ENCODE measurements at regions not wholly inside any gene's neighbourhood (a gene's known extent, or its start where the extent isn't known, plus 50 kb on each side); places are given as distances from the start of the nearest gene placed in this dataset.

GRCh38 chr12:62146318-62146717, 113.9 kb upstream of the USP15 start:
- TF ChIP-seq CTCF (IDR thresholded peaks at IDR 0.05; ENCODE audit: control insufficient read depth, extremely low read depth, insufficient read depth), result no peak
- DNase-seq (ENCODE audit: low read depth), result no peak
- no peak overlapping the region for H3K4me3 ChIP-seq (ENCODE audit: low read depth, low read length)

- no peak for DNase-seq (ENCODE audit: low read depth)
- no peak for TF ChIP-seq CTCF (IDR thresholded peaks at IDR 0.05; ENCODE audit: control insufficient read depth, extremely low read depth, insufficient read depth)
- no peak overlapping the region for H3K4me3 ChIP-seq (ENCODE audit: low read depth, low read length)
Measured at GRCh38 chr12:62158013-62158412, 102.2 kb upstream of the USP15 start.

GRCh38 chr12:62158461-62159360, 101.5 kb upstream of the USP15 start:
- no peak for TF ChIP-seq CTCF (IDR thresholded peaks at IDR 0.05; ENCODE audit: control insufficient read depth, extremely low read depth, insufficient read depth)
- H3K4me3 ChIP-seq (ENCODE audit: low read depth, low read length), result no peak overlapping the region
- DNase-seq (ENCODE audit: low read depth), result no peak

- no peak for DNase-seq (ENCODE audit: low read depth)
- H3K4me3 ChIP-seq (ENCODE audit: low read depth, low read length), result no peak overlapping the region
- TF ChIP-seq CTCF (IDR thresholded peaks at IDR 0.05; ENCODE audit: control insufficient read depth, extremely low read depth, insufficient read depth), result no peak
Measured at GRCh38 chr12:62162214-62162613, 98.0 kb upstream of the USP15 start.

- H3K4me3 ChIP-seq (ENCODE audit: low read depth, low read length), result no peak overlapping the region
- DNase-seq (ENCODE audit: low read depth), result no peak
- no peak for TF ChIP-seq CTCF (IDR thresholded peaks at IDR 0.05; ENCODE audit: control insufficient read depth, extremely low read depth, insufficient read depth)
Measured at GRCh38 chr12:62163368-62163767, 96.8 kb upstream of the USP15 start.

- DNase-seq (ENCODE audit: low read depth), result no peak
- no peak overlapping the region for H3K4me3 ChIP-seq (ENCODE audit: low read depth, low read length)
- no peak for TF ChIP-seq CTCF (IDR thresholded peaks at IDR 0.05; ENCODE audit: control insufficient read depth, extremely low read depth, insufficient read depth)
Measured at GRCh38 chr12:62164036-62164435, 96.2 kb upstream of the USP15 start.

GRCh38 chr12:62166525-62166924, 93.7 kb upstream of the USP15 start:
- no peak for TF ChIP-seq CTCF (IDR thresholded peaks at IDR 0.05; ENCODE audit: control insufficient read depth, extremely low read depth, insufficient read depth)
- H3K4me3 ChIP-seq (ENCODE audit: low read depth, low read length), result no peak overlapping the region
- no peak for DNase-seq (ENCODE audit: low read depth)
